Stimulated activated effector memory CD8-positive, alpha-beta T cell treated with anti-CD3 and anti-CD28 coated beads, Interleukin-12 subunit alpha, Interleukin-12 subunit beta, amount 100 ng/mL, for 72 hours (primary cell): ENCODE measurements at regions not wholly inside any gene's neighbourhood (a gene's known extent, or its start where the extent isn't known, plus 50 kb on each side); places are given as distances from the start of the nearest gene placed in this dataset.
A peak's percentile ranks its signal among the peaks of the same experiment; 100 is the strongest.
"Not testable (repeated sequence)": the region's sequence is repeated elsewhere in the genome, so short reads cannot be mapped to it uniquely, and the experiment has no call there.

Experiments
- ATAC-seq: fragments of 150-1000 bp; cut with Tn5 transposase; 2 replicates; pipeline ENCODE4 v1.10.0; 2021
- DNase-seq, 2 donors: peaks; one replicate each; pipeline ENCODE4 v3.0.0; 2021 to 2022; ENCODE audit warnings: low spot score in 2 of 2
- H3K27ac Mint-ChIP-seq: one replicate; pipeline ENCODE4 v1.8.0; 2022; ENCODE audit warnings: mild to moderate bottlenecking, mixed read lengths
- H3K36me3 Mint-ChIP-seq: one replicate; pipeline ENCODE4 v1.8.0; 2022; ENCODE audit warnings: mild to moderate bottlenecking, mixed read lengths
- H3K4me1 Mint-ChIP-seq: one replicate; pipeline ENCODE4 v1.8.0; 2022; ENCODE audit warnings: mixed read lengths
- H3K4me3 Mint-ChIP-seq: one replicate; pipeline ENCODE4 v1.8.0; 2022; ENCODE audit warnings: mild to moderate bottlenecking, mixed read lengths
- H3K9me3 Mint-ChIP-seq: one replicate; pipeline ENCODE4 v1.8.0; 2022; ENCODE audit warnings: mixed read lengths

- ATAC-seq, H3K4me3 Mint-ChIP-seq, H3K27ac Mint-ChIP-seq, DNase-seq, H3K9me3 Mint-ChIP-seq: not testable (repeated sequence)
- Mint-ChIP-seq H3K4me1 (peaks cover 31% of the 10 kb centered on the region), H3K36me3 (peaks cover 13% of the 10 kb centered on the region)
Observed at GRCh38 chr1:148391323-148391722, 91.8 kb downstream of the PPIAL4G start.

DNA sequence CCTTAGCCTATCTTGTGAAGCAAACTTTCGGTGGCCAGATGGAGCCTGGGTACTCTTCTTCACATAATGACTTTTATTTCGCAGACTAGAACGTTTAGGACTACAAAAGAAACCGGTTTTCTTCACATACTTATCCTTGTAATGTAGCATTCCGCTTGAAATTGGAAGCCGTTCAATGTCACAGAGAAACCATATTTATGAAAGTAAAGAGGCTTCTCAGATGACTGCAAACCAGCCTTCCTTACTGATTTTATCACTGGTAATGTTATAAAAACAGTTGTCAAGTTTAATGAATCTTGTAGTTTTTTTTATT is 94.1 kb downstream of the PPIAL4G start:
- Mint-ChIP-seq H3K36me3 (peaks cover 13% of the 10 kb centered on the region), H3K4me3 (peak overlapping the region; percentile 88), H3K4me1 (peaks cover 31% of the 10 kb centered on the region), H3K27ac (peak overlapping the region; percentile 99), H3K9me3 (no peaks in the 10 kb centered on the region)
- no peak for ATAC-seq
- no peak for DNase-seq

DNA sequence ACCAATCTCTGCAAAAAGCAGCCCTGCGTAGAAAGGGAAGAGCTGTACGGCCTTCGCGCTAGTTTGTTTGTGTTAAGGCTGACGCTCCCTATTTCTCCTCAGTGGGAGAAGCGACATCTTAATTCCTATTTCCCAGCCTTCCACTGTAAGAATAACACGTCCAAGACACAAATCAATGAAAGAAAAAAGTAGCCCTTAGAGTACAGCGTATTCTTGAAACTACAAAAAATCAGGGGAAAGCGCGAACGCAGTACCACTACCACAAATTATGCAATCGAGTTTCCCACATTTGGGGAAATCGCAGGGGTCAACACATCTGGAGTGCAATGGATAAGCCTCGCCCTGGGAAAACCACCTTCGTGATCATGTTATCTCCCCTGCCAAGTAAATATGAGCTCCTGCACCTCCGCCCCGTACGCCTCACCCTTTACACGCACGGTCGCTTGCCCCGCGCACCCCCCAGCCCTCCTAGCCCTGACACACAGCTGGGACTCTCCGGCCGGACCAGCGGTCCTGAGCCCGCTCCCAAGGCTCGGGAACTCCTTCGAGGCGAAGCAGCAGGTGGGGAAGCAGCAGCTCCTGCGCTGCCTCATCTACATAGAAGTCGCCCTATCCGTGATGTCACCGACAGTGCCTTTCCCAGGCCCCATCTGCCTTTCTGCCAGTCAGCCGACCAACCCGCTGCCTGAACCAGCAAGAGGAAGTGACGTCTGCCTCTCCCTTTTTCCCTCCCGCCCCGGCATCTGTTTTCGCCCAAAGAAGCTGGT is 94.7 kb downstream of the PPIAL4G start:
- ATAC-seq, result peak; percentile 94
- Mint-ChIP-seq H3K4me1 (peaks cover 31% of the 10 kb centered on the region), H3K4me3 (peak overlapping the region; percentile 88), H3K36me3 (peaks cover 13% of the 10 kb centered on the region), H3K9me3 (no peaks in the 10 kb centered on the region), H3K27ac (peak overlapping the region; percentile 99)
- DNase-seq, result peak; percentile 67 to 94

GRCh38 chr1:148387949-148388259 is 95.2 kb downstream of the PPIAL4G start:
- Mint-ChIP-seq H3K27ac (peak overlapping the region; percentile 99), H3K4me3 (peak overlapping the region; percentile 88), H3K4me1 (peaks cover 31% of the 10 kb centered on the region), H3K36me3 (peaks cover 13% of the 10 kb centered on the region)
- H3K9me3 Mint-ChIP-seq, ATAC-seq: not testable (repeated sequence)
- peak in 1 of 2 donors; percentile 62 for DNase-seq

- not testable (repeated sequence) for H3K9me3 Mint-ChIP-seq, DNase-seq, ATAC-seq, H3K27ac Mint-ChIP-seq
- H3K4me3 Mint-ChIP-seq, result peak overlapping the region; percentile 88
- H3K4me1 Mint-ChIP-seq, result peaks cover 29% of the 10 kb centered on the region
- peaks cover 13% of the 10 kb centered on the region for H3K36me3 Mint-ChIP-seq
Observed at GRCh38 chr1:148387122-148387948, 95.8 kb downstream of the PPIAL4G start.

- Mint-ChIP-seq H3K4me1 (peaks cover 25% of the 10 kb centered on the region), H3K36me3 (peaks cover 13% of the 10 kb centered on the region), H3K9me3 (no peaks in the 10 kb centered on the region), H3K4me3 (no peak overlapping the region), H3K27ac (no peak overlapping the region)
- ATAC-seq (no peak), DNase-seq (no peak)
Observed at GRCh38 chr1:148386617-148387016, 96.5 kb downstream of the PPIAL4G start.

DNA sequence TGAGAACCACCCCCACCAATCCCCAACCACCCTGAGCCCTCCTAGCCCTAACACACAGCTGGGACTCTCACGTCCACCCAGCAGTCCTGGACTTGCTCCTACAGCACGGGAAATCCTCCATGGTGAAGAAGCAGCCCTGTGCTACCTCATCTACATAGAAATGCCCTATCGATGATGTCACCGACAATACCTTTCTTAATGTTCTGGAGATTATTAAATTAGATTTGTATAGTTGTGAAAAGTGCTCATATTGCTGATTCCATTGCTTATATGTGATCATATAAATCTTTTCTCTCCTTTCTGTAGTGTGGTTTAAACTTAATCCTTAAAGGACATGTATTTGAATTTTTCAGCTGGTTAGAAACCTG is 97.1 kb downstream of the PPIAL4G start:
- H3K36me3 Mint-ChIP-seq, result peaks cover 13% of the 10 kb centered on the region

GRCh38 chr1:148385371-148386030 is 97.6 kb downstream of the PPIAL4G start:
- no peak for ATAC-seq
- no peak overlapping the region for H3K4me3 Mint-ChIP-seq
- DNase-seq, result no peak
- peaks cover 13% of the 10 kb centered on the region for H3K36me3 Mint-ChIP-seq
- no peak overlapping the region for H3K27ac Mint-ChIP-seq
- H3K9me3 Mint-ChIP-seq, result no peaks in the 10 kb centered on the region
- peaks cover 25% of the 10 kb centered on the region for H3K4me1 Mint-ChIP-seq

More for the DNA sequence above, 97.1 kb downstream of the PPIAL4G start:
- DNase-seq, H3K27ac Mint-ChIP-seq, H3K9me3 Mint-ChIP-seq, H3K4me3 Mint-ChIP-seq, ATAC-seq: not testable (repeated sequence)
- peaks cover 25% of the 10 kb centered on the region for H3K4me1 Mint-ChIP-seq

DNA sequence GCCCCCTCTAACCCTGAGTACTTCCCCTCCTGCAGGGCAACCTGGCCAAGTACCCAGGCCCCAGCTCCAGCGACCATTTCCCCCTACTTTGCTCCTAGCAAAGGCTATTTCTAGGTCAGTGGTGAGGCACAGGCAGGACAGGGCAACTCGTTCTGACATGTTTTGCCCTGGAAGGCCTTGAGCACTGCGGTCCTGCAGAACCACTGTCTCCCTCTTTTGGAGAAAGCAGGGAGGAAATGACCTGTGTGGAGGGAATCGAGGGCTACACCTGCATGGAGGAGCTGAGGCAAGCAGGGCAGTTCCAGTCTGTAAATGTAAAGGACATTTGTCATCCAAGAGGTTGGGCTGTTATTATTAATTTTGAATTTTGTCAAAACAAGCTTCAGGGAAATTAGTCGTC is 99.1 kb downstream of the PPIAL4G start:
- Mint-ChIP-seq H3K27ac (no peak overlapping the region), H3K9me3 (no peaks in the 10 kb centered on the region), H3K36me3 (peaks cover 11% of the 10 kb centered on the region), H3K4me1 (peaks cover 24% of the 10 kb centered on the region), H3K4me3 (no peak overlapping the region)
- ATAC-seq (no peak), DNase-seq (no peak)

DNA sequence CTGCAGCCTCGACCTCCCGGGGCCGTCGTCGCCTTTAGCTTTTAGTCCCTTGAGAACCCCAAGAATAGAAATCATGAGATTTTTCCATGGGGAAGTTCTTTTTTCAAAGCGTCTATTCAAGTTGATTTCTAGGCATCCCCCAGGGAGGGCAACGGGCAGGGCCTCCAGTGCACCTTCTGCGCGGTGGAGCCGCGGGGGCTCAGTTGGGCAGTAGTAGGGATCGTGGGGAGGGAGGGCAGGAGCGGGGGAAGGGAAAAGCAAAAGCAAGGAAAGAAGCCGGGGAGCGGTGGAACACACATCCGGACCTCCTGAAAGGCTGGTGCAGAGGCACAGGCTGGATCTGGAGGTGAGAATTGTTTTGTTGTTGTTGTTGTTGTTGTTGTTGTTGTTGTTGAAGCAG is 103.4 kb downstream of the PPIAL4G start:
- no peak overlapping the region for H3K27ac Mint-ChIP-seq
- ATAC-seq, result no peak
- DNase-seq, result no peak
- H3K4me3 Mint-ChIP-seq, result no peak overlapping the region
- H3K36me3 Mint-ChIP-seq, result no peaks in the 10 kb centered on the region
- peaks cover 6% of the 10 kb centered on the region for H3K4me1 Mint-ChIP-seq
- H3K9me3 Mint-ChIP-seq, result no peaks in the 10 kb centered on the region

DNA sequence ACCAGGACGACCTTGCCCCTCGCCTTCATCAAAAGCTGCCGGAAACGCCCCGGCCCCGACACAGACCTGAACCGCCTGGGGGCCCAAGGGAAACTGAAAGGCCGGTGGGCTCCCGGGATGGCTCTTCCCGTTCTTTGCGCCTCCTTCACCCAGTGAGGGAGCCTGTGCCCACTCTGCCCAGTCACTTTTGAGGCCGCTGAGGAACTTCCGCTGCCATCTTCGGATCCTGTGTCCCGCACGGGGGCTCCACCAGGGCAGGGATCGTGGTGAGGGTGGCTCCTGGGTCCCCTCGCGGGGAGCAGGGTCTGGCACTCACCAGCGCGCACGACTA is 104.0 kb downstream of the PPIAL4G start:
- Mint-ChIP-seq H3K4me1 (peaks cover 6% of the 10 kb centered on the region), H3K4me3 (no peak overlapping the region), H3K27ac (no peak overlapping the region), H3K9me3 (no peaks in the 10 kb centered on the region), H3K36me3 (no peaks in the 10 kb centered on the region)
- ATAC-seq (no peak), DNase-seq (no peak)

GRCh38 chr1:148377992-148378391 is 105.1 kb downstream of the PPIAL4G start:
- DNase-seq, H3K36me3 Mint-ChIP-seq, H3K9me3 Mint-ChIP-seq, ATAC-seq, H3K4me3 Mint-ChIP-seq, H3K27ac Mint-ChIP-seq: not testable (repeated sequence)
- H3K4me1 Mint-ChIP-seq, result peaks cover 11% of the 10 kb centered on the region

GRCh38 chr1:148377045-148377444 is 106.1 kb downstream of the PPIAL4G start:
- peaks cover 20% of the 10 kb centered on the region for H3K4me1 Mint-ChIP-seq
- H3K27ac Mint-ChIP-seq, DNase-seq, H3K9me3 Mint-ChIP-seq, H3K36me3 Mint-ChIP-seq, ATAC-seq, H3K4me3 Mint-ChIP-seq: not testable (repeated sequence)

DNA sequence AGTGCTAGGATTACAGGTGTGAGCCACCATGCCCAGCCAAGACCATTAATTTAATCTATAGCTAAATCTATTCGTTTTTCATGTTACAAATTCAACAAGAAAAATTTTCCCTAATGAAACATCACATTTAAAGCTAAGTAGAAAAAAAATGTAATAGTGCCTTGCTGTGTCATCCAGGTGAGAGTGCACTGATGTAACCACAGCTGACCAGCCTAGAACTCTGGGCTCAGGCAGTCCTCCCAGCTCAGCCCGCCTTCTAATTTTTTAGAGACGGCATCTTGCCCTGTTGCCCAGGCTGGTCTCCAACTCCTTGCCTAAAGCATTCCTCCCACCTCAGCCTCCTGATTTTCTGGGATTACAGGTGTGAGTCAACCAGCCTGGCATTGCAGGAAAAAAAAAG is 109.0 kb downstream of the PPIAL4G start:
- no peaks in the 10 kb centered on the region for H3K9me3 Mint-ChIP-seq
- peak overlapping the region; percentile 83 for H3K27ac Mint-ChIP-seq
- peaks cover 37% of the 10 kb centered on the region for H3K4me1 Mint-ChIP-seq
- peak overlapping the region; percentile 59 for H3K4me3 Mint-ChIP-seq
- ATAC-seq (no peak), DNase-seq (no peak)
- H3K36me3 Mint-ChIP-seq, result no peaks in the 10 kb centered on the region

DNA sequence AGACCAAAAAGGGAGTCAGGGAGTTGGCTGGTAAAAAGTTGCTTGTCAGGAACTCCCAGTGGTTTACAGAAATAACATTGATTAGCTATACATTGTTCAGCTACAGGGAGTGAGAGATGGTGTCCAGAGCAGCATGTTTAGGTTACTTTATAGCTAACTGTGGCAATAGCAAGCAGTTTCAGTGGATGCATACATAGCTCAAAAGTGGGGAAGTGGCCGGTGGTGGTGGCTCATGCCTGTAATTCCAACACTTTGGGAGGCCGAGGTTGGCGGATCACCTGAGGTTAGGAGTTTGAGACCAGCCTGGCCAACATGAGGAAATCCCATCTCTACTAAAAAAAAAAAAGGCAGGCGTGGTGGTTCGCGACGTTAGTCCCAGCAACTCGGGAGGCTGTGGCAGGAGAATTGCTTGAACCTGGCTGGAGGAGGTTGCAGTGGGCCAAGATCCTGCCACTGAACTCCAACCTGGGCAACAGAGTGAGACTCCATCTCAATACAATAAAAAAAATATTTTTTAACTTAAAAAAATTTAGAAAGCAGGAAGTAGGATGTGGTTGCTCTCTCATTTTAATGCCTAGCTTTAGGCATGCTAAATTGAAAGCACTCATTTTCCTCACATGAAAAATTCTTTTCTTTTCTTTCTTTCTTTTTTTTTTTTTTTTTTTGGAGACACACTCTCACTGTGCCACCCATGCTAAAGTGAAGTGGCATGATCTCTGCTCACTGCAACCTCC is 109.7 kb downstream of the PPIAL4G start:
- Mint-ChIP-seq H3K36me3 (no peaks in the 10 kb centered on the region), H3K27ac (peak overlapping the region; percentile 83), H3K9me3 (no peaks in the 10 kb centered on the region), H3K4me1 (peaks cover 37% of the 10 kb centered on the region), H3K4me3 (peak overlapping the region; percentile 59)
- ATAC-seq (peak; percentile 16), DNase-seq (no peak)
